SK-N-SH (cell line): ENCODE measurements at regions not wholly inside any gene's neighbourhood (a gene's known extent, or its start where the extent isn't known, plus 50 kb on each side); places are given as distances from the start of the nearest gene placed in this dataset.

Source experiments
- ELF1 ChIP-seq: IDR thresholded peaks from 2 replicates; pipeline ENCODE4 v1.4.0; 2012
- EP300 ChIP-seq, 2 experiments: IDR thresholded peaks; 2 replicates each; pipeline versions ENCODE4 v1.4.0 to v1.6.1; 2012; ENCODE audit warnings: borderline replicate concordance in 1 of 2, low read depth in 1 of 2, low read length in 1 of 2
- EZH2phosphoT487 ChIP-seq: fragments of 200-600 bp; sonication (generic); IDR thresholded peaks from 2 replicates; pipeline ENCODE4 v1.6.1; 2017; ENCODE audit warnings: low read depth, mixed run types, mild to moderate bottlenecking, antibody characterized with exemption, moderate library complexity, borderline replicate concordance
- FOXJ3 ChIP-seq: sonication (generic); formaldehyde crosslinking; IDR thresholded peaks from 2 replicates; pipeline ENCODE4 v1.5.1; 2020; ENCODE audit warnings: mild to moderate bottlenecking, missing genetic modification reagents
- NFIC ChIP-seq: IDR thresholded peaks from 2 replicates; pipeline ENCODE4 v1.4.0; 2012; ENCODE audit warnings: borderline replicate concordance
- POLR2AphosphoS5 ChIP-seq: IDR thresholded peaks from 2 replicates; pipeline ENCODE4 v1.6.1; 2012; ENCODE audit warnings: low read depth, low read length
- RAD21 ChIP-seq: IDR thresholded peaks from 2 replicates; pipeline ENCODE4 v1.6.1; 2012; ENCODE audit warnings: mild to moderate bottlenecking, low read length
- RCOR1 ChIP-seq: fragments of 150-350 bp; IDR thresholded peaks from 2 replicates; pipeline ENCODE4 v1.6.1; 2017; ENCODE audit warnings: antibody characterized with exemption, low read length
- TAF1 ChIP-seq: IDR thresholded peaks from 2 replicates; pipeline ENCODE4 v1.6.1; 2012; ENCODE audit warnings: low read depth, mild to moderate bottlenecking, low read length, moderate library complexity, borderline replicate concordance
- YY1 ChIP-seq: IDR thresholded peaks from 2 replicates; pipeline ENCODE4 v1.4.0; 2012; ENCODE audit warnings: low read depth, mild to moderate bottlenecking
- TF ChIP-seq, protein P1 (sequence below): fragments of 200-600 bp; sonication (generic); IDR thresholded peaks from 2 replicates; pipeline ENCODE4 v1.6.1; 2017; ENCODE audit warnings: antibody characterized with exemption, mild to moderate bottlenecking, moderate library complexity
- TF ChIP-seq, protein P2 (sequence below): IDR thresholded peaks from 2 replicates; pipeline ENCODE4 v1.4.0; 2012; ENCODE audit warnings: low read depth, borderline replicate concordance

DNA sequence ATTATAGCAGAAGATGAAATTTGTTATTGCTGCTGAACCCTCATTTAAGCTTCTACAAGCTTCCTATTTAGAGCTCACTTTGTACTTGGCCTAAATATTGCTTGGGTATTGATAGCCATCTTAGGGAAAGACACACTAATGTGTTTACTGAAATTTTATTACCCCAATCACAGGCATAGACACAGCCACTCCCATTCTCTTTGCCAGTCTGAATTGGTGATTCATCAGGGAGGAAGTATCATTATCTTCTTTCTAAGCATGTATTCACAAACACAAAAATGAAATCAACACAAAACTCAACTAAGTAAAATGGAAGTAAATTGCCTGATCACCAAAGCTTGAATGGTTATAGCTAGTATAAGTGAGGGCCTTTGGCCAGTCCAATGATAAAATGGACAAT, 666.3 kb downstream of the TSN start:
- TF ChIP-seq TAF1 (no peak), ELF1 (no peak), EP300 (IDR thresholded peaks at IDR 0.05; ENCODE audit: borderline replicate concordance in 1 of 2, low read depth in 1 of 2, low read length in 1 of 2) (no peak), EZH2phosphoT487 (no peak), FOXJ3 (no peak), POLR2AphosphoS5 (no peak), YY1 (no peak), RAD21 (no peak), RCOR1 (no peak), NFIC (no peak)
- TF ChIP-seq, protein P1, sequence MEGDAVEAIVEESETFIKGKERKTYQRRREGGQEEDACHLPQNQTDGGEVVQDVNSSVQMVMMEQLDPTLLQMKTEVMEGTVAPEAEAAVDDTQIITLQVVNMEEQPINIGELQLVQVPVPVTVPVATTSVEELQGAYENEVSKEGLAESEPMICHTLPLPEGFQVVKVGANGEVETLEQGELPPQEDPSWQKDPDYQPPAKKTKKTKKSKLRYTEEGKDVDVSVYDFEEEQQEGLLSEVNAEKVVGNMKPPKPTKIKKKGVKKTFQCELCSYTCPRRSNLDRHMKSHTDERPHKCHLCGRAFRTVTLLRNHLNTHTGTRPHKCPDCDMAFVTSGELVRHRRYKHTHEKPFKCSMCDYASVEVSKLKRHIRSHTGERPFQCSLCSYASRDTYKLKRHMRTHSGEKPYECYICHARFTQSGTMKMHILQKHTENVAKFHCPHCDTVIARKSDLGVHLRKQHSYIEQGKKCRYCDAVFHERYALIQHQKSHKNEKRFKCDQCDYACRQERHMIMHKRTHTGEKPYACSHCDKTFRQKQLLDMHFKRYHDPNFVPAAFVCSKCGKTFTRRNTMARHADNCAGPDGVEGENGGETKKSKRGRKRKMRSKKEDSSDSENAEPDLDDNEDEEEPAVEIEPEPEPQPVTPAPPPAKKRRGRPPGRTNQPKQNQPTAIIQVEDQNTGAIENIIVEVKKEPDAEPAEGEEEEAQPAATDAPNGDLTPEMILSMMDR: no peak
- TF ChIP-seq, protein P2, sequence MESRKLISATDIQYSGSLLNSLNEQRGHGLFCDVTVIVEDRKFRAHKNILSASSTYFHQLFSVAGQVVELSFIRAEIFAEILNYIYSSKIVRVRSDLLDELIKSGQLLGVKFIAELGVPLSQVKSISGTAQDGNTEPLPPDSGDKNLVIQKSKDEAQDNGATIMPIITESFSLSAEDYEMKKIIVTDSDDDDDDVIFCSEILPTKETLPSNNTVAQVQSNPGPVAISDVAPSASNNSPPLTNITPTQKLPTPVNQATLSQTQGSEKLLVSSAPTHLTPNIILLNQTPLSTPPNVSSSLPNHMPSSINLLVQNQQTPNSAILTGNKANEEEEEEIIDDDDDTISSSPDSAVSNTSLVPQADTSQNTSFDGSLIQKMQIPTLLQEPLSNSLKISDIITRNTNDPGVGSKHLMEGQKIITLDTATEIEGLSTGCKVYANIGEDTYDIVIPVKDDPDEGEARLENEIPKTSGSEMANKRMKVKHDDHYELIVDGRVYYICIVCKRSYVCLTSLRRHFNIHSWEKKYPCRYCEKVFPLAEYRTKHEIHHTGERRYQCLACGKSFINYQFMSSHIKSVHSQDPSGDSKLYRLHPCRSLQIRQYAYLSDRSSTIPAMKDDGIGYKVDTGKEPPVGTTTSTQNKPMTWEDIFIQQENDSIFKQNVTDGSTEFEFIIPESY: no peak
